ENCODE measurements at regions not wholly inside any gene's neighbourhood (a gene's known extent, or its start where the extent isn't known, plus 50 kb on each side); places are given as distances from the start of the nearest gene placed in this dataset.
"Not testable (repeated sequence)": the region's sequence is repeated elsewhere in the genome, so short reads cannot be mapped to it uniquely, and the experiment has no call there.

- no peak for DNase-seq (ENCODE audit: low read depth in 2 of 2)
Observed at GRCh38 chr6:90695316-90695715, 108.4 kb upstream of the MAP3K7 start.

GRCh38 chr6:90694802-90695201 lies 107.9 kb upstream of the MAP3K7 start:
- no peak for DNase-seq (ENCODE audit: low read depth in 2 of 2)

- no peak for DNase-seq (ENCODE audit: low read depth in 2 of 2)
Observed at GRCh38 chr6:90691823-90692222, 105.0 kb upstream of the MAP3K7 start.

- DNase-seq (ENCODE audit: low read depth in 2 of 2): no peak
Observed at GRCh38 chr6:90689172-90689571, 102.3 kb upstream of the MAP3K7 start.

GRCh38 chr6:90687775-90688380 lies 101.0 kb upstream of the MAP3K7 start:
- DNase-seq (ENCODE audit: low read depth in 2 of 2): no peak

GRCh38 chr6:90681863-90682262 lies 95.0 kb upstream of the MAP3K7 start:
- no peak for DNase-seq (ENCODE audit: low read depth in 2 of 2)

GRCh38 chr6:90678049-90678779 lies 91.3 kb upstream of the MAP3K7 start:
- no peak for DNase-seq (ENCODE audit: low read depth in 2 of 2)

GRCh38 chr6:90677440-90677839 lies 90.6 kb upstream of the MAP3K7 start:
- no peak for DNase-seq (ENCODE audit: low read depth in 2 of 2)

- no peak for DNase-seq (ENCODE audit: low read depth in 2 of 2)
Observed at GRCh38 chr6:90676516-90677300, 89.8 kb upstream of the MAP3K7 start.

- not testable (repeated sequence) for DNase-seq (ENCODE audit: low read depth in 2 of 2)
Observed at GRCh38 chr6:90675107-90675506, 88.2 kb upstream of the MAP3K7 start.

GRCh38 chr6:90674077-90674476 lies 87.2 kb upstream of the MAP3K7 start:
- not testable (repeated sequence) for DNase-seq (ENCODE audit: low read depth in 2 of 2)

GRCh38 chr6:90669846-90670245 lies 83.0 kb upstream of the MAP3K7 start:
- no peak for DNase-seq (ENCODE audit: low read depth in 2 of 2)

GRCh38 chr6:90669420-90669819 lies 82.5 kb upstream of the MAP3K7 start:
- no peak for DNase-seq (ENCODE audit: low read depth in 2 of 2)

- DNase-seq (ENCODE audit: low read depth in 2 of 2): no peak
Observed at GRCh38 chr6:90668141-90668540, 81.3 kb upstream of the MAP3K7 start.

- DNase-seq (ENCODE audit: low read depth in 2 of 2): no peak
Observed at GRCh38 chr6:90663873-90664272, 77.0 kb upstream of the MAP3K7 start.

GRCh38 chr6:90663106-90663505 lies 76.2 kb upstream of the MAP3K7 start:
- DNase-seq (ENCODE audit: low read depth in 2 of 2): no peak

GRCh38 chr6:90660931-90661330 lies 74.1 kb upstream of the MAP3K7 start:
- DNase-seq (ENCODE audit: low read depth in 2 of 2): no peak

GRCh38 chr6:90658497-90658896 lies 71.6 kb upstream of the MAP3K7 start:
- no peak for DNase-seq (ENCODE audit: low read depth in 2 of 2)

- no peak for DNase-seq (ENCODE audit: low read depth in 2 of 2)
Observed at GRCh38 chr6:90656325-90656724, 69.5 kb upstream of the MAP3K7 start.

GRCh38 chr6:90654806-90655205 lies 67.9 kb upstream of the MAP3K7 start:
- no peak for DNase-seq (ENCODE audit: low read depth in 2 of 2)

GRCh38 chr6:90654166-90654565 lies 67.3 kb upstream of the MAP3K7 start:
- no peak for DNase-seq (ENCODE audit: low read depth in 2 of 2)

- no peak for DNase-seq (ENCODE audit: low read depth in 2 of 2)
Observed at GRCh38 chr6:90653750-90654149, 66.9 kb upstream of the MAP3K7 start.
